H9 (cell line): ENCODE measurements at regions not wholly inside any gene's neighbourhood (a gene's known extent, or its start where the extent isn't known, plus 50 kb on each side); places are given as distances from the start of the nearest gene placed in this dataset.

ENCODE experiments used
- DNase-seq: peaks from one replicate; pipeline ENCODE4 v3.0.0-alpha.2; 2017
- H2AFZ ChIP-seq: one replicate; pipeline ENCODE4 v1.6.1; 2013; ENCODE audit warnings: mild to moderate bottlenecking, low read length, control low read depth, moderate library complexity
- H2AK5ac ChIP-seq: 2 replicates; pipeline ENCODE4 v1.6.1; 2013; ENCODE audit warnings: low read length, control low read depth, mixed read lengths; ENCODE audit not compliant: insufficient read length
- H2BK120ac ChIP-seq: one replicate; pipeline ENCODE4 v1.6.1; 2013; ENCODE audit warnings: low read depth, mild to moderate bottlenecking, low read length, control low read depth, inconsistent platforms; ENCODE audit not compliant: poor library complexity, severe bottlenecking
- H2BK12ac ChIP-seq: 2 replicates; pipeline ENCODE4 v1.6.1; 2013; ENCODE audit warnings: low read length, control low read depth, mixed read lengths, low read depth; ENCODE audit not compliant: insufficient read length
- H2BK15ac ChIP-seq: 2 replicates; pipeline ENCODE4 v1.6.1; 2013; ENCODE audit warnings: low read depth, low read length, control low read depth
- H2BK20ac ChIP-seq: one replicate; pipeline ENCODE4 v1.6.1; 2013; ENCODE audit warnings: low read depth, mild to moderate bottlenecking, low read length, control low read depth, inconsistent platforms; ENCODE audit not compliant: poor library complexity, severe bottlenecking
- H2BK5ac ChIP-seq: 2 replicates; pipeline ENCODE4 v1.6.1; 2013; ENCODE audit warnings: low read length, control low read depth, mixed read lengths; ENCODE audit not compliant: insufficient read length
- H3K14ac ChIP-seq: 2 replicates; pipeline ENCODE4 v1.6.1; 2013; ENCODE audit warnings: low read length, control low read depth; ENCODE audit not compliant: insufficient read depth
- H3K18ac ChIP-seq: 2 replicates; pipeline ENCODE4 v1.6.1; 2013; ENCODE audit warnings: low read depth, mild to moderate bottlenecking, mixed read lengths, low read length, control low read depth; ENCODE audit not compliant: insufficient read length
- H3K23ac ChIP-seq: 2 replicates; pipeline ENCODE4 v1.6.1; 2013; ENCODE audit warnings: low read length, control low read depth, mixed read lengths, low read depth; ENCODE audit not compliant: insufficient read length
- H3K23me2 ChIP-seq: 2 replicates; pipeline ENCODE4 v1.6.1; 2013; ENCODE audit warnings: low read depth, mild to moderate bottlenecking, mixed read lengths, low read length, control low read depth; ENCODE audit not compliant: insufficient read length, poor library complexity, severe bottlenecking
- H3K27ac ChIP-seq: 2 replicates; pipeline ENCODE4 v1.5.1; 2013; ENCODE audit warnings: low read length, control low read depth, mixed read lengths, low read depth; ENCODE audit not compliant: insufficient read length
- H3K27me3 ChIP-seq: 2 replicates; pipeline ENCODE4 v1.6.1; 2013; ENCODE audit warnings: low read length, control low read depth, inconsistent platforms; ENCODE audit not compliant: insufficient read depth
- H3K4ac ChIP-seq: 2 replicates; pipeline ENCODE4 v1.6.1; 2013; ENCODE audit warnings: low read depth, mild to moderate bottlenecking, control low read depth, inconsistent platforms, low read length, moderate library complexity
- H3K4me1 ChIP-seq: 2 replicates; pipeline ENCODE4 v1.6.1; 2013; ENCODE audit warnings: low read length, control low read depth, inconsistent platforms; ENCODE audit not compliant: insufficient read depth
- H3K4me2 ChIP-seq: 2 replicates; pipeline ENCODE4 v1.6.1; 2013; ENCODE audit warnings: low read length, control low read depth, mixed read lengths; ENCODE audit not compliant: insufficient read length, insufficient read depth
- H3K56ac ChIP-seq: 2 replicates; pipeline ENCODE4 v1.6.1; 2013; ENCODE audit warnings: low read depth, mild to moderate bottlenecking, mixed read lengths, low read length, control low read depth; ENCODE audit not compliant: insufficient read length
- H3K79me1 ChIP-seq: 2 replicates; pipeline ENCODE4 v1.6.1; 2013; ENCODE audit warnings: low read depth, mild to moderate bottlenecking, moderate library complexity, low read length, control low read depth, inconsistent platforms; ENCODE audit not compliant: insufficient read depth, poor library complexity, severe bottlenecking
- H3K79me2 ChIP-seq: 2 replicates; pipeline ENCODE4 v1.6.1; 2013; ENCODE audit warnings: low read length, control low read depth, inconsistent platforms; ENCODE audit not compliant: insufficient read depth
- H3K9ac ChIP-seq: 2 replicates; pipeline ENCODE4 v1.6.1; 2013; ENCODE audit warnings: low read length, control low read depth, mixed read lengths; ENCODE audit not compliant: insufficient read length; ENCODE audit errors: extremely low read depth
- H3K9me3 ChIP-seq: one replicate; pipeline ENCODE4 v1.6.1; 2013; ENCODE audit warnings: low read depth, low read length, inconsistent platforms; ENCODE audit not compliant: control insufficient read depth
- H3T11ph ChIP-seq: one replicate; pipeline ENCODE4 v1.6.1; 2013; ENCODE audit warnings: mild to moderate bottlenecking, low read length, control low read depth, inconsistent platforms
- H4K20me1 ChIP-seq: one replicate; pipeline ENCODE4 v1.6.1; 2013; ENCODE audit not compliant: control insufficient read depth, insufficient read length, insufficient read depth
- H4K5ac ChIP-seq: 2 replicates; pipeline ENCODE4 v1.6.1; 2013; ENCODE audit warnings: low read depth, mild to moderate bottlenecking, mixed read lengths, low read length, control low read depth; ENCODE audit not compliant: insufficient read length
- H4K8ac ChIP-seq: replicated peaks from 2 replicates; pipeline ENCODE4 v1.6.1; 2013; ENCODE audit warnings: low read length, control low read depth, mixed read lengths, low read depth; ENCODE audit not compliant: insufficient read length
- H4K91ac ChIP-seq: 2 replicates; pipeline ENCODE4 v1.6.1; 2013; ENCODE audit warnings: low read depth, mild to moderate bottlenecking, moderate library complexity, mixed read lengths, low read length, control low read depth; ENCODE audit not compliant: insufficient read length
- H3K27ac Mint-ChIP-seq, 3 experiments: 2 replicates in 2 of 3; 3 replicates in 1 of 3; pipeline ENCODE4 v1.8.0; 2020 to 2021; ENCODE audit warnings: mixed read lengths in 3 of 3, mild to moderate bottlenecking in 1 of 3, moderate library complexity in 1 of 3
- H3K27me3 Mint-ChIP-seq: 2 replicates; pipeline ENCODE4 v1.8.0; 2021; ENCODE audit warnings: low read depth, mild to moderate bottlenecking, moderate library complexity, mixed read lengths
- H3K36me3 Mint-ChIP-seq, 3 experiments: 2 replicates in 2 of 3; 3 replicates in 1 of 3; pipeline ENCODE4 v1.8.0; 2020 to 2021; ENCODE audit warnings: low read depth in 3 of 3, mixed read lengths in 3 of 3; ENCODE audit not compliant: insufficient read depth in 1 of 3
- H3K4me1 Mint-ChIP-seq, 2 experiments: 2 replicates each; pipeline ENCODE4 v1.8.0; 2020; ENCODE audit warnings: mixed read lengths in 2 of 2
- H3K4me3 Mint-ChIP-seq, 2 experiments: 2 replicates in 1 of 2; 3 replicates in 1 of 2; pipeline ENCODE4 v1.8.0; 2020 to 2021; ENCODE audit warnings: mild to moderate bottlenecking in 2 of 2, mixed read lengths in 2 of 2, moderate library complexity in 1 of 2
- H3K9me3 Mint-ChIP-seq, 2 experiments: 2 replicates in 1 of 2; 3 replicates in 1 of 2; pipeline ENCODE4 v1.8.0; 2020; ENCODE audit warnings: mild to moderate bottlenecking in 2 of 2, mixed read lengths in 2 of 2, moderate library complexity in 1 of 2
- CTCF ChIP-seq: fragments of 200-600 bp; sonication (generic); conservative IDR thresholded peaks from 3 replicates; pipeline ENCODE4 v1.8.0; 2021; ENCODE audit warnings: antibody characterized with exemption, mild to moderate bottlenecking
- WGBS: extraction: QIAGEN DNeasy Blood & Tissue Kit; methylation state at CpG from one replicate; pipeline ENCODE4 v1.1.7; 2013; ENCODE audit warnings: missing lambda C conversion rate, low lambda C conversion rate, mixed read lengths; ENCODE audit not compliant: insufficient read length; ENCODE audit errors: extremely low coverage; 5-methylcytosine and 5-hydroxymethylcytosine counted together

DNA sequence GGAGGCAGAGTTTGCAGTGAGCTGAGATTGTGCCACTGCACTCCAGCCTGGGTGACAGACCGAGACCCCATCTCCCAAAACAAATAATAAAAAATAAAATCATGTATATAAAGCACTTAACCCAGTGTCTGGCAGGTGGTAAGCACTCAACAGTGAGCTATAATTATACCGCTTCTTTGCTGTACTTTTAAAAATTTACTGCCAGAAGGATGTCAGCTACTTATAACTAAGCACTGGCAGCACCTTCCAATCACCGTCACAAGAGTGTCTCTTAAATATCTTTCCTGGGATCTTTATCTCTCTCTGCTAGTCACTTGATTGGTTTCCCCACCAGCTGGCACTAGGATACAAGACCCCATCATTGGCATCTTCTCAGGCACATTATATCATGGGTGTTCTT lies 53.9 kb upstream of the DAPP1 start:
- no peaks in the 10 kb centered on the region for H3K27me3 ChIP-seq
- H4K8ac ChIP-seq: no peak overlapping the region
- Mint-ChIP-seq H3K4me1 (no peaks in the 10 kb centered on the region), H3K36me3 (no peaks in the 10 kb centered on the region; a peak in 1 of 7 replicates), H3K27me3 (no peaks in the 10 kb centered on the region; the same call in 1 of the 2 replicates), H3K4me3 (no peak overlapping the region), H3K27ac (no peak overlapping the region), H3K9me3 (peaks cover 0 to 5% of the 10 kb centered on the region in 2 experiments; a peak in 2 of 5 replicates)
- no peak overlapping the region for H3K18ac ChIP-seq
- H3K79me2 ChIP-seq: no peaks in the 10 kb centered on the region
- no peaks in the 10 kb centered on the region for H3K9me3 ChIP-seq
- no peak overlapping the region for H3K23ac ChIP-seq
- no peak overlapping the region for H2BK5ac ChIP-seq
- H2AK5ac ChIP-seq: no peak overlapping the region
- no peak overlapping the region for H3K4ac ChIP-seq
- no peak overlapping the region for H2BK15ac ChIP-seq
- no peak overlapping the region for H2BK120ac ChIP-seq
- DNase-seq: no peak
- H2AFZ ChIP-seq: no peak overlapping the region
- no peak overlapping the region for H3T11ph ChIP-seq
- H3K4me2 ChIP-seq: no peak overlapping the region
- no peak for TF ChIP-seq CTCF
- no peak overlapping the region for H2BK12ac ChIP-seq
- H2BK20ac ChIP-seq: no peak overlapping the region
- H4K91ac ChIP-seq: no peak overlapping the region
- H3K79me1 ChIP-seq: no peaks in the 10 kb centered on the region
- WGBS: no CpG with 5 or more reads among the region's 3 CpGs
- H4K20me1 ChIP-seq: no peaks in the 10 kb centered on the region
- H3K9ac ChIP-seq: no peak overlapping the region
- no peaks in the 10 kb centered on the region for H3K23me2 ChIP-seq
- H3K4me1 ChIP-seq: no peaks in the 10 kb centered on the region
- H4K5ac ChIP-seq: no peak overlapping the region
- no peak overlapping the region for H3K14ac ChIP-seq
- H3K27ac ChIP-seq: no peak overlapping the region
- H3K56ac ChIP-seq: no peak overlapping the region
